Activated naive CD4-positive, alpha-beta T cell treated with anti-CD3 and anti-CD28 coated beads for 36 hours (primary cell): ENCODE measurements at regions not wholly inside any gene's neighbourhood (a gene's known extent, or its start where the extent isn't known, plus 50 kb on each side); places are given as distances from the start of the nearest gene placed in this dataset.

ENCODE experiments used
- CTCF ChIA-PET: fragments of 350-600 bp; sonication (Branson Sonifier 250); formaldehyde crosslinking; loops from one replicate; lab custom pipeline; 2021; ENCODE audit warnings: antibody characterized with exemption; lab: Charles Lee
- DNase-seq: peaks from one replicate; pipeline ENCODE4 v3.0.0-alpha.2; 2020
- H3K27ac Mint-ChIP-seq: one replicate; pipeline ENCODE4 v1.8.0; 2021; ENCODE audit warnings: mild to moderate bottlenecking, mixed read lengths
- H3K27me3 Mint-ChIP-seq: one replicate; pipeline ENCODE4 v1.8.0; 2021; ENCODE audit warnings: low read depth, mixed read lengths
- H3K36me3 Mint-ChIP-seq: one replicate; pipeline ENCODE4 v1.8.0; 2021; ENCODE audit warnings: low read depth, mixed read lengths
- H3K4me1 Mint-ChIP-seq: one replicate; pipeline ENCODE4 v1.8.0; 2021; ENCODE audit warnings: low read depth, mixed read lengths
- H3K4me3 Mint-ChIP-seq: one replicate; pipeline ENCODE4 v1.8.0; 2021; ENCODE audit warnings: mild to moderate bottlenecking, moderate library complexity, mixed read lengths
- H3K9me3 Mint-ChIP-seq: one replicate; pipeline ENCODE4 v1.8.0; 2021; ENCODE audit warnings: mixed read lengths
- intact Hi-C: fragments of 100-400 bp; cut with micrococcal nuclease; formaldehyde crosslinking; loops from one replicate; pipeline ENCODE4 v1.15.1; 2023

DNA sequence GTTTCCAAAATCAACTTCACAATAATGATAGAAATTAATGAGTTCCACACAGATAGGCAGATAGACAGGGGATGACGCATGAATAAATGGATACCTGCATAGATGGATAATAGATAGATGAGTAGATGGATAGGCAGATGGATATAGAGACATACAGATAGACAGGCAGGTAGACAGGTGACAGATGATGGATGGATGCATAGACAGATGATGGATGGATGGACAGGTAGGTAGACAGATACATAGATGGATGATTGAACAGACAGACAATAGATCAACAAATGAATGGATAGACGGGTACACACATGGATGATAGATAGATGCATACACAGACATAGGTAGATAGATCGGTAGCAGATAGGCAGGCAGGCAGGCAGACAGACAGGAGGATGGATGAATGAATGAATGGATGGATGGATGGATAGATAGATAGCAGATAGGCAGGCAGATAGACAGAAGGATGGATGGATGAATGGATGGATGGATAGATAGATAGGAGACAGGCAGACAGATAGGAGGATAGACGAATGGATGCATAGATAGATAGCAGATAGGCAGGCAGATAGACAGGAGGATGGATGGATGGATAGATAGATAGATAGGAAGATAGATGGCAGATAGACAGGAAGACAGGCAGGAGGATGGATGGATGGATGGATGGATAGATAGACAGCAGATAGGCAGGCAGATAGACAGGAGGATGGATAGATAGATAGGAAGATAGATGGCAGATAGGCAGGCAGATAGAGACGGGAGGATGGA, 142.5 kb downstream of the RBFOX3 start:
- CTCF ChIA-PET: no interaction called here
- H3K4me1 Mint-ChIP-seq: no peaks in the 10 kb centered on the region
- peaks cover 4% of the 10 kb centered on the region for H3K27me3 Mint-ChIP-seq
- no peaks in the 10 kb centered on the region for H3K9me3 Mint-ChIP-seq
- H3K36me3 Mint-ChIP-seq: no peaks in the 10 kb centered on the region
- intact Hi-C loops: no loop called here
- H3K4me3 Mint-ChIP-seq: no peak overlapping the region
- H3K27ac Mint-ChIP-seq: no peak overlapping the region
- DNase-seq: no peak

DNA sequence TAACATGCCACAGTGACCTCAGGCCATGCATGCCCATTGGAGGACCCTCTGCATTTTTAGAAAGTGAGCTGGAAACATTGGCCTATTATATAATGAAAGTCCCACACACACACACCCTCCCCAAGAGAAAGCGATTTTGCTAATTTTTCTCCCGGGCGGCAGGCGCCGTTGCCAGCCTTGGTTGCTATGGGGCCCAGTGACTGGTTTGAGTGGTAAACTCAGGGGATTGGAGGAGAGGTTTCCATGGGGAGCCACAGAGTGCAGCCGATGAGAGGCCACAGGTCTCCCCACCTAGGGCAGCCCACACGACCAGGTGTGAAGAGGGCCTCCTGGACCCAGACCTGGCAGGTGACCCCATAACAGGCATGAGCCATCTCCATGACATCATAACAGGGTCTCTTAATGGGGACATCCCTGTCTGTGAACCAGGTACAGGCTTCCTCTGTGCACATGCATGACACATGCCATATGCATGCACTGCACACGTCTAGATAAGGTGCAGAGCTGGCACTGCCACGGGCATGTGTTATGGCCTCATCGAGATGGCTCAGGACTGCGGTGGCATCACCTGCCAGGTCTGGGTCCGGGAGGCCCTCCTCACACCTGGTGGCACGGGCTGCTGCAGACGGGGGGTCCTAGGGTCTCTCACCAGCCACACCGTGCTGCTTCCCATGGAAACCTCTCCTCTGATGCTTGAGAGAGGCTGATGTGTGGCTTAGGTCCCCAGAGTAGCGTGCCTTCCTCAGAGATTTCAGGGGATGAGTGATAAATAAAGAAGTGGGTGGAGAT, 144.1 kb downstream of the RBFOX3 start:
- intact Hi-C loops: no loop called here
- CTCF ChIA-PET: no interaction called here
- Mint-ChIP-seq H3K4me3 (no peak overlapping the region), H3K36me3 (no peaks in the 10 kb centered on the region), H3K27ac (no peak overlapping the region), H3K27me3 (peaks cover 4% of the 10 kb centered on the region), H3K4me1 (no peaks in the 10 kb centered on the region), H3K9me3 (no peaks in the 10 kb centered on the region)
- DNase-seq: no peak

DNA sequence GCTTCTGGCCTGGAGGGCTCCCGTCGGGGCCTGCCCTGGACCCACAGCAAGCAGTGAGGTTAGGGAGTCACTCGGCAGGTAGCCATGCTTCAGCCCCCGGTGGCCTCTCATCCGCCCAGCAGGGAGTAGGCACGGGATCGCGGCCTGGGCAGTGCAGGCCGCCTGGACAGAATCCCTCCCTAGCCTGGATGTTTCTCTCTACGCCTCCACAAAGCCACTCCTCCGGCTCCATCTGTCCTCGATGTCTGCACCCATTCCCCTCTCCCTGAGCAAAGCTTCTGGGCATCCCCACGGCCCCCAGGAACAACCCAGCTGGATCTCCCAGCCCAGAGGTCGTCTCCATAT, 145.2 kb downstream of the RBFOX3 start:
- no peak overlapping the region for H3K27ac Mint-ChIP-seq
- no peak for DNase-seq
- no peaks in the 10 kb centered on the region for H3K9me3 Mint-ChIP-seq
- intact Hi-C loops: no loop called here
- H3K4me3 Mint-ChIP-seq: no peak overlapping the region
- H3K36me3 Mint-ChIP-seq: no peaks in the 10 kb centered on the region
- H3K4me1 Mint-ChIP-seq: no peaks in the 10 kb centered on the region
- peaks cover 4% of the 10 kb centered on the region for H3K27me3 Mint-ChIP-seq
- CTCF ChIA-PET: no interaction called here

DNA sequence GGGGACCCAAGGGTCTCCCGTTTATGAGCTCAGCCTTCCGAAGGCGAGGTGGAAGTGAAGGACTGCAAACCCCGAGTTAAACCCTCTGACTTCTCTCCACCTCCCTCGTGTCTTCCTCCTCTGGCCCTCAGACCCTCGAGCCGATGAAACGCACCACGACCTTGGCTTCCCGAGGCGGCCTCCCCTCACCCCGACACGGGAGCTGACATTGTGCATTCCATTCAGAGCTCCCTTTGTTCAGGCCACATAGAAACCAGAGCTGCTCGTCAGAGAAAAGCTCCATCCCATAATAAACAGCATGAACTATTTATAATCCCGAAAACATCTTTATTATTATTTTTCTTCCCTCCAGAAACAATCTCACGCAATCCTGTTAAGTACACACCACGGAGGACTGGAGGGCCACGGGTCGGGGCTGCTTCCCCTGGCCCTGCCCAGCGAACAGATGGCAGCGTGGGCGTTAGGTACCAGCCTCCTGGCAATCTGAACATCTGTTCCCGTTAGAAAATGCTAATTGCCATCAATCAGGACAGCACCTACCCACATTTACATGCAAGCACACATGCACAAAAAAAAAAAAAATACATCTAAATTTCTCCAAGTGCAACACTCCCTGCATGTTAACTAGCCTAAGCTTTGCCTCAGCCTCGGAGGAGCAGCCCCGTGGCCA, 145.7 kb downstream of the RBFOX3 start:
- no peak overlapping the region for H3K27ac Mint-ChIP-seq
- no peaks in the 10 kb centered on the region for H3K36me3 Mint-ChIP-seq
- peaks cover 4% of the 10 kb centered on the region for H3K27me3 Mint-ChIP-seq
- no peak overlapping the region for H3K4me3 Mint-ChIP-seq
- CTCF ChIA-PET: no interaction called here
- no peaks in the 10 kb centered on the region for H3K9me3 Mint-ChIP-seq
- no peak for DNase-seq
- intact Hi-C loops: no loop called here
- no peaks in the 10 kb centered on the region for H3K4me1 Mint-ChIP-seq

DNA sequence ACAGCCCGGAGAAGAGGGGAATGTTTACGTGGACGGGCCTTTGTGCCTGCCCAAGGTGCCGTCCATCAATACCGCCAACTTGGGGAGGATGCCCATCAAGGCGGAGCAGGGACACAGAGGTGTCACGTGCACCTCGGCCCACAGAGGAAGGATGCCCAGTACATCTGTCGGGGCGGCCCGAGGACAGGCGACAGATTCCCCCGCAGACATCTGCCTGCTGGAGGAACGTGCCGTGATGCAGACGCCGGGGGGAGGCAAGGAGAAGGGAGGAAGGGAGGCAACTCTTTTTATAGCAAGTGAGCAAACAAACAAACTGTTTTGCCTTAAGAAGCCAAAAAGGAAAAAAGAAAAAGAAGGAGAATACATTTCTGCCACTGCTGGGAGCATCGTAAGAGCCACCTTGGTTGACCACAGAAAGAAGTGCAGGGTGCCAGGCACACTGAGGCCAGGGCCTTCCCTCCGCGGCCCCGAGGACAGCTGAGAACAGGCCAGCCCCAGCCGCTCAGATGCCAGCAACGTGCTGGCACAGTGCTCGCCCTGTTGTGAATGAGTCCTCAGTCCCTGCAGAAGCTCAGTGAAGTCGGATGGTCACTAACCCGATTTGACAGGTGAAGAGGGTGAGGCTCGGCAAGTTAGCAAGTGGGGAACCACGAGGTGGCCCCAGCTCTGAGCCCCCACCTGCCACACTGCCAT, 146.4 kb downstream of the RBFOX3 start:
- Mint-ChIP-seq H3K27me3 (peaks cover 3% of the 10 kb centered on the region), H3K27ac (no peak overlapping the region), H3K36me3 (no peaks in the 10 kb centered on the region), H3K4me1 (no peaks in the 10 kb centered on the region), H3K9me3 (no peaks in the 10 kb centered on the region), H3K4me3 (no peak overlapping the region)
- DNase-seq: no peak
- intact Hi-C loops: no loop called here
- CTCF ChIA-PET: no interaction called here

DNA sequence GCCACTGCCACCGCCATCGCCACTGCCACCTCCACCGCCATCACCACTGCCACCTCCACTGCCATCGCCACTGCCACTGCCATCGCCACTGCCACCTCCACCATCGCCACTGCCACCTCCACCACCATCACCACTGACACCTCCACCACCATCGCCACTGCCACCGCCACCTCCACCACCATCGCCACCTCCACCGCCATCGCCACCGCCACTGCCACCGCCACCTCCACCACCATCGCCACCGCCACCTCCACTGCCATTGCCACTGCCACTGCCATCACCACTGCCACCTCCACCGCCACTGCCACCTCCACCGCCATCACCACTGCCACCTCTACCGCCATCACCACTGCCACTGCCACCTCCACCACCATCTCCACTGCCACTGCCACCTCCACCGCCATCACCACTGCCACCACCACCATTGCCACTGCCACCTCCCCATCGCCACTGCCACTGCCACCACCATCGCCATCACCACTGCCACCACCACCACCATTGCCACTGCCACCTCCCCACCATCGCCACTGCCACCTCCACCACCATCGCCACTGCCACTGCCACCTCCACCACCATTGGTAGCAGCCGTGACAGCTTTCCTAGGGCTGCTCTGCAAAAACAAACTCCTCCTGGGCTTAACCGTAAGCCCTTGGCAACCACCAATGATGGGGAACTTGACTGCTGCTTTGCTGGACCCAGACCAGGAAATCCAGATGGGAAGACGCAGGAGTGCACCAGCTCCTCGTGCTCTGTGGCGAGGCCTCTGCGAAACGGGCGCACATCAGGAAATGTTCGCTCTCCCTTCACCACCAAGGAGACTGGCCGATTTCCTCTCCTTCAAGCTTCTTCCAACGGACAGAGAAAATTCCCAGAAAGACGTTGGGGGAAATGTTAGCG, 147.2 kb downstream of the RBFOX3 start:
- H3K27ac Mint-ChIP-seq: no peak overlapping the region
- intact Hi-C loops: no loop called here
- H3K4me3 Mint-ChIP-seq: no peak overlapping the region
- H3K9me3 Mint-ChIP-seq: no peaks in the 10 kb centered on the region
- DNase-seq: no peak
- H3K27me3 Mint-ChIP-seq: peaks cover 2% of the 10 kb centered on the region
- CTCF ChIA-PET: no interaction called here
- no peaks in the 10 kb centered on the region for H3K36me3 Mint-ChIP-seq
- no peaks in the 10 kb centered on the region for H3K4me1 Mint-ChIP-seq

DNA sequence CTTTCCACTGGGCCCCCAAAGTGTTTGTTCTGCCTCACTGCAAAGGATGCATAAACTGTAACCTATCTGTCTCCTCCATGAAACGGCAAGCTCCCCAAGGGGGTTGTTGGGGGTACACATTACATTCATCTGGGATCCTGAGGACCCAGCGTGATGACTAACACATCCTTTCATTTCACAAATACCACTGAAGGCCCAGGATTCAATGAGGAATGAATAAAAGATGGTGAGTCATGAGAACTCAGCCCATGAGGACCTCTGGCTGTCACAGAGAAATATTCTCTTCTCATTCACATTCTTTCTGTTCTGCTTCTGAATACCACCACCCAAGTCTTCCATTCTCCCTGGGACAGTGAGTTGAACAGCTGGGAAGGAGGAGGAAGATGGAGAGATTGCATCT, 149.8 kb downstream of the RBFOX3 start:
- no peaks in the 10 kb centered on the region for H3K36me3 Mint-ChIP-seq
- no peak overlapping the region for H3K4me3 Mint-ChIP-seq
- H3K4me1 Mint-ChIP-seq: no peaks in the 10 kb centered on the region
- no peaks in the 10 kb centered on the region for H3K9me3 Mint-ChIP-seq
- H3K27me3 Mint-ChIP-seq: no peaks in the 10 kb centered on the region
- intact Hi-C loops: no loop called here
- no peak overlapping the region for H3K27ac Mint-ChIP-seq
- CTCF ChIA-PET: no interaction called here
- no peak for DNase-seq

DNA sequence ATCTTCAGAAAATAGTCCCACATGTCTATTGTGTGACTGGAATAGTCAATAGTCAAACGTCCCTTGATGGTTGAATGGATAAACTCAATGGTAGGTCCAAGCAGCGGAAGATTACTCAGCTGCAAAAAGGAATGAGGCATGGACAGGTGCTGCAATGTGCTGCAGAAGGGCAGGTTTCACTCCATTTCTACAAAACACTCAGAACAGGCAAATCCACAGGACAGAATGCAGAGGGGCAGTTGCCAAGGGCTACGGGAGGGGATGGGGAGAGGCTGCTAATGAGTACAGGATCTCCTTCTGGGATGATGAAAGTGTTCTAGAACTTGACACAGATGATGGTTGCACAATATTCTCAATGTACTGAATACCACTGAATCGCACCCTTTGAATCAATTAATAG, 151.0 kb downstream of the RBFOX3 start:
- CTCF ChIA-PET: no interaction called here
- H3K9me3 Mint-ChIP-seq: no peaks in the 10 kb centered on the region
- no peak overlapping the region for H3K4me3 Mint-ChIP-seq
- no peak for DNase-seq
- H3K4me1 Mint-ChIP-seq: no peaks in the 10 kb centered on the region
- no peaks in the 10 kb centered on the region for H3K27me3 Mint-ChIP-seq
- H3K27ac Mint-ChIP-seq: no peak overlapping the region
- intact Hi-C loops: no loop called here
- no peaks in the 10 kb centered on the region for H3K36me3 Mint-ChIP-seq

DNA sequence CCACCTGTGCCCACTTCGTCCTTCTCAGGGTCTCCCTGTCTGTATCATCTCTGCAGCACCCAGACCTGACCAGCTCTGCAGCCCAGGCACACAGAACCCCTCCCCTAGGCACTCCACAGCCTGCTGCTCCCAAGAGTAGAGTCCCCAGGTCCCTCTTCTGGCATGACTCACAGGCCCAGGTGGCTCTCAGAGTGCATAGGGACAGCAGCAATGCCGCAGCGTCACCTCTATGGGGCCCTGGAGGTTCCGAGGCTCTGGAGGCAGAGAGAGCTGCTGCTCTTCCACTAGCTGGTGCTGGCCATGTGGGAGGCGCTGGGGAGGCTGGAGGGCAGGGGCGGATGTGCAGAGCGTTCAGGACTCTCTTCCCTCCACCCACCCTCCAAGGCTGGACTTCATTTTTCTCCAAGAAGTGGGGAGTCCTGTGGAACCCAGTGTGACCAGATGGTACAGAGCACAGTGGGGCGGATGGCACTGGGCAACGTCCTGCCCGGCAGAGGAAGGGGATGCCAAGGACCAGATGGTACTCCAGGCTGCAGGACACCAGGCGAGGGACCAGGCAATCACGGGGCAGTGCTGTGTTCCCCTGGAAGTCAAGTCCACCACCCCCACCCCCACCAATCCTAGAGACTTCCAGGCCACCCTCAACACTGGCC, 151.7 kb downstream of the RBFOX3 start:
- H3K4me1 Mint-ChIP-seq: no peaks in the 10 kb centered on the region
- intact Hi-C loops: no loop called here
- H3K27me3 Mint-ChIP-seq: no peaks in the 10 kb centered on the region
- DNase-seq: no peak
- H3K27ac Mint-ChIP-seq: no peak overlapping the region
- H3K9me3 Mint-ChIP-seq: no peaks in the 10 kb centered on the region
- no peak overlapping the region for H3K4me3 Mint-ChIP-seq
- CTCF ChIA-PET: no interaction called here
- H3K36me3 Mint-ChIP-seq: no peaks in the 10 kb centered on the region

DNA sequence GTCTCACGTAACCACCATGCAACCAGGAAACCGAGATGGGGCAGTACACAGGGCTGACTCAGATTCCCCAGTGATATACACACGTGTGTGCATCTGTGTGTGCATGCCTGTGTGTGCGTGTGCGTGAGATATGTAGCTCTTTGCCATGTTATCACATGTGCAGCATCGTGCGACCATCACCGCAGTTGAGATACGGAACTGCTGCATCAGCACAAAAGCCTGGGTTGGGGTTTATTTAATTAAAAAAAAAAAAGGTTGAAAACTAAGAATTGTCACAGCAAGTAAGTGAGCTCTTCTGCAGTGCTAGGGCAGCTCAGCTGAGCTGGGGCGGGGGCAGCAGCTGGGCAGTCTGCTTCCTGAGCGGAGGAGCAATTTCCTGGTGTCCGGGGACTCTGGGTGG, 152.5 kb downstream of the RBFOX3 start:
- no peaks in the 10 kb centered on the region for H3K36me3 Mint-ChIP-seq
- no peak for DNase-seq
- no peaks in the 10 kb centered on the region for H3K27me3 Mint-ChIP-seq
- H3K9me3 Mint-ChIP-seq: no peaks in the 10 kb centered on the region
- no peak overlapping the region for H3K27ac Mint-ChIP-seq
- H3K4me1 Mint-ChIP-seq: no peaks in the 10 kb centered on the region
- CTCF ChIA-PET: no interaction called here
- intact Hi-C loops: no loop called here
- no peak overlapping the region for H3K4me3 Mint-ChIP-seq

DNA sequence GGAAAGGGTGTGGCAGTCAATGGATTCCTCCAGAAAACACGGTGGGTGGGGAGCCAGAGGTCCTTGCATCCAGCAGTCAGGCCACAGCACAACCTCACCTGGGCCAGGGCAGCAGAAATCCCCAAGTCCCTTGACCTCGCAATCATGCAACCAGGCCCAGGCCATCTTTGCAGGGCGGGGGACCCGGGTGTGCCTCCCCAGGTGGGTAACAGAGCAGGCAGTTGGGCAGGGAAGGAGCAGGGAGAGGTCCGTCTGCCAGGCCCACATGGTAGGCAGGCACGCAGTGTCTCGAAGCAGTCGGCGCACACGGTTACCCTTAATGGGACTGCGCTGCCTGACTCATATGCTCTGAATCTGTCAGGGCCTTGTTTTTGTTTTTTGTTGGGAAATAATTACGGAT, 153.0 kb downstream of the RBFOX3 start:
- Mint-ChIP-seq H3K4me3 (no peak overlapping the region), H3K27ac (no peak overlapping the region), H3K36me3 (no peaks in the 10 kb centered on the region), H3K9me3 (no peaks in the 10 kb centered on the region), H3K27me3 (no peaks in the 10 kb centered on the region), H3K4me1 (no peaks in the 10 kb centered on the region)
- CTCF ChIA-PET: no interaction called here
- DNase-seq: no peak
- intact Hi-C loops: no loop called here
